H54 (cell line): ENCODE measurements at regions not wholly inside any gene's neighbourhood (a gene's known extent, or its start where the extent isn't known, plus 50 kb on each side); places are given as distances from the start of the nearest gene placed in this dataset.

ENCODE experiments used
- DNase-seq: peaks from one replicate; pipeline ENCODE4 v3.0.0; 2011; ENCODE audit warnings: low spot score, mixed read lengths; ENCODE audit not compliant: insufficient read length
- FAIRE-seq: peaks from 3 replicates; lab custom pipeline; 2011; peaks lifted over from hg19 to GRCh38; lab: Jason Lieb, UNC
- POLR2A ChIP-seq: IDR thresholded peaks from 2 replicates; pipeline ENCODE4 v1.6.1; 2011; ENCODE audit warnings: low read depth, mild to moderate bottlenecking, low read length

- DNase-seq, result no peak
- no peak for TF ChIP-seq POLR2A
Measured at GRCh38 chr22:49025791-49026493, 801.7 kb downstream of the BRD1 start.

DNA sequence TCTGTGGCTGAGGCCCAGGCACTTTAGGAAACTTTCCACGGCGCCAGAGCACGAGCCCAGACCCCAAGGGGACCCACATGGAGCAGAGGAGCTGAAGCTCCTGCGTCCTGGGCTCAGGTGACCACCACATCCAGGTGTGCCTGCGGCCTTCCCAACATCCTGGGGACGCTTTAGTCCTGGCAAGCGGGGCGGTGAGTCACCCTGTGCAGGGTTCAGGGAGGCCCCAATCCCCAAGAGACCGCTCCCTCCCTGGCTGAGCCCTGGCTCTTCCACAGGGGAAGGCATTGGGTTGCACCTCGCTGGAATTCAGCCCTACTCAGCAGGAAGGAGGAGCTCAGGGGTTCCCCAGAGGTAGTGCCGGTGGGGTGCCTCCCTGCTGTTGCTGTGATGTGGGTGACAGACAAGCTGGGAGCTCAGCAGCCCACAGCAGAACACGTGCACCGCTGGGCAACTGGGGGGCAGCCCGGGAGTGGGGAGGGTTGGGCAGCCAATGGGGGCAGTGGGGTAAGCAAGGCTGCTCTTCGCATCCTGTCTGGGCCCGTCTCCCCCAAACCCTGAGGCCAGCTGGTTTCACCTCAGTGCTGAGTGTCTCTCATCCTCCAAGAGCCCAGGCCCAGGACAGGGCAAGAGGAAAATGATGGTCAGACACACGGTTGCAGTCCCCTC is 802.8 kb downstream of the BRD1 start:
- FAIRE-seq (no peak), DNase-seq (no peak)
- TF ChIP-seq POLR2A, result no peak

More at GRCh38 chr22:49025791-49026493, 801.7 kb downstream of the BRD1 start:
- FAIRE-seq, result no peak

DNA sequence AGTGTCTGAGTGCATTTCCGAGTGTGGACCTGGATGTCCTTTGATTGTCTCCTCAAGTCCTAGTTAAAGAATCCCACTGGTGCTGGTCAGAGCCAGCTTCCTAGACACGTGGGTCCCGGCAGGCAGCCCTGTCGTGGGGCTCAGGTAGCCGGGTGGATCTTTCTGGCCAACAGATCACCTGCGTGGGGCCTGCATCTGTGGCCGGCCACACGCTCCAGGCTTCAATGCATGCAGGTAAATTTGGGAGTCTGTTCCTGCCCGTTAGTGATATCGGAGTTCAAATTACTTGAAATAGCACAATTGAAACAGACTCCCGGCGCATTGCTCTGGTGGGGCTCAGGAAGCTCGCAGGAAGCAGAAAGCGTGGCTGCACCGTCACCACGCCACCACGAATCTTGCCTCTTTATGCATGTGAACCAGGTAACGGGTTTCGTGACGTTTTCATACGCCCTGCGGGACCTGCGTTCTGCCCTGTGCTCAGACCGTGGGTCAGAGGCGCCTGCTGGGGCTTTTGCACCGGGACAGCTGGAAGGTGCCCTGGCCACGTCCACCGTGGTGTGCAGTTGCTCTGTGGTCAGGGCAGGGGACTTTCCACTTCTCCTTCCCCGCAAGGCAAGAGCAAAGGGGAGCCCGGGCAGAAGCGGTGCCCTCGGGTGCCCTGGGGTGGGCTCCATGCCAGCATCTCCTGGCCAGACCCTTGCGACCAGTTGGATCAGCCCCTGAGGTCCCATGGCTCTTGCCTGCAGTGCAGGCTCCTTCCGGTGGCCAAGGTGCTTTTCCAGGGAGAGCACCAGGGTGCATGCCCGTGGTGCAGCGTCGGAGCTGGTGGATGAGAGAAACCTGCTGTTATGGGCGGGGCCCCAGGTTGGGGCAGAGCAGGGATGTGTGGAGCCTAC is 803.5 kb downstream of the BRD1 start:
- no peak for DNase-seq

GRCh38 chr22:49023161-49023878 is 804.4 kb downstream of the BRD1 start:
- TF ChIP-seq POLR2A, result no peak
- FAIRE-seq (no peak), DNase-seq (no peak)

More for the DNA sequence above, 803.5 kb downstream of the BRD1 start:
- no peak for FAIRE-seq
- no peak for TF ChIP-seq POLR2A

DNA sequence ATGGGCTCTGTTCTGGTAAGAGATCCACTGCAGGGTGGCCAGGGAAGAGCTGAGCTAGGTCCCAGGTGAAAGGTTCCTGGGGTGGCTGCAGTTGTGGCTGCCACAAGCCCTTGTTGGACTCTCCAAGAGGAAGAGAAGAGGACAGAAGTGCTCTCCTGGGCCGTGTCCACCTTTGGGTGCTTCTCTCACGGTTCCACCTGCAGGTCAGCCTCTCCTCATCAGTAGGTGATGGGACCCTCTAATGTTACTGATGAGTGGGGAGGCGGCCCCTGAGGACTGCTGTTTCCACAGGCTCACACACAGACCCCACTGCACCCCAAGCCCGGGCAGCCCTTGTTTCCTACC is 804.9 kb downstream of the BRD1 start:
- TF ChIP-seq POLR2A, result no peak
- FAIRE-seq, result no peak
- DNase-seq, result no peak

GRCh38 chr22:49021926-49022815 is 805.5 kb downstream of the BRD1 start:
- no peak for FAIRE-seq
- DNase-seq, result no peak
- no peak for TF ChIP-seq POLR2A

DNA sequence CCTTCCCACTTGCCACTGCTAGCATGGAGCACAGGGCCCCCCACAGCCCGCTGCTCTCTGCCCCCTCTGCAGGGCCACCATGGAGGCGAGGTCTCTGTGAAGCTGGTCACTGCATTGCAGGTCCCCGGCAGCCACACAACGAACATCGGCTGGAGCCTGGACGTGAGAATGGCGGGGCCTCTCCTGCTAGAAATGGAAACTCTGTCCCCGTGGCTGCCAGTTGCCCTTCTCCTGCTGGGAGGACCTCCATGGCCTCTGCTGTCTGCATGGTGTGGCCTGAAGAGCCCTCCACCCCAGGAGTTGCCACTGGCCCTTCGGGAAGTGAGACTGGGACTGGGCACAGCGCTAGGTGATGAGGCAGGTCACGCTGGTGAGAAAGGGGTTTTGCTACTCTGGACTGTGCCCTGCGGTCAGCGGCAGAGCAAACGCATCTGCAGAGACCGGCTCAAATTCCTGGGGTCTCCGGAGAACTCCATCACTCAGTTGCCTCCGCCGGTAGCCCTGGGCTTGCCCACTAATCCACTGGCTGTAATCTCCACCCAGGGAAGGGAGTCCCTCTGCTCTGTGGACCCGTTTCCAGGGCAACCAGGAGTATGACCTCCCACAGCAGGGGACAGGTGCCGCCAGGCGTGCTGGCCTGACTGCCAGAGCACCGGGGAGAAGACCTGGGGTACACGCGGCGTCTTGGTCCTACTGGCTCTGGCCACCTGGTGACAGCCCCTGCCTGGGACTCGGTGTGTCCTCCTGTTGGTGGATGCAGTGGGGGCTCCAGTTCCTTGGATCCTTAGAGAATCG is 806.3 kb downstream of the BRD1 start:
- FAIRE-seq (no peak), DNase-seq (no peak)
- no peak for TF ChIP-seq POLR2A

DNA sequence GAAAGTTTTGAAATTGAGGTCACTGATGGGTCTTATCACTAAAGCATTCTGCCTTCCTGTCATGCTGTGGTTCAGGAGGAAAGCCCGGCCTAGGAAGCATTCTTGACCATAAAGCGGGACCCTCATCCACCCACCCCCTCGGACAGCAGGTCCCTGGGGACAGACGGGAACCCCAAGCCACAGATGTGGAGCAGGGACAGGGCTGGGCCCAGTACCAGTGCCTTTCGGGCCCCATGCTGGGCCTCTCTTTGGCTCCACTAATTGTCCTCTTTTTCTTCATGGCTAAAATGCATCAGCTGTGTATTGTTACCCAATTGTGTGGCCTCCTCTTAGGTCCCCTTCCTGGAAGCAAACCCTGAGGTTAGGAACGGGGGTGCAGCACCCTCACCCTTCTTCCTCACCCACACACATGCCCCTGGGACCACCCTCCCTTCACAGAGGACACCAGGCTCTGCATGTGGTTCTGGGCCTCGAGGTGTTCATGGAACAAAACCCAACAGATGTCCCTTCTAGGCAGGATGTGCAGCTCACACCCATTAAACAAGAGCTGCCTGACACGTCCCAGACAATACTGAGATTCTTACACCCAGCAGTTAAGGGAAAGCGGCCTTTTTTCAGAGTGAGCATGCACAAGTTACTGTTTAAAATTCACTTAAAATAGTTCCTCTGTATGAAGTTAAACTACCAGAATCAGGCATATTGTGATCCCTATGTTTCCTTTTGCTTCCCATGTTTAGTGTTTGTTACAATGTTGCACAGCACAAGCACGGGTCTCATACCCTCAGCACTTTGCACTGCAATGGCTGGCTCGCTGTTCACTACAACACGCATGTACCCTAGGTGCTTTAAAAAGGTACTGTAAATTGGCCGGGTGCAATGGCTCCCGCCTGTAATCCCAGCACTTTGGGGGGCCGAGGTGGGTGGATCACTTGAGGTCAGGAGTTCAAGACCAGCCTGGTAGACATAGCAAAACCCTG is 807.6 kb downstream of the BRD1 start:
- no peak for DNase-seq
- no peak for TF ChIP-seq POLR2A
- FAIRE-seq, result no peak

- DNase-seq, result no peak
- no peak for TF ChIP-seq POLR2A
- no peak for FAIRE-seq
Measured at GRCh38 chr22:49018601-49019000, 809.1 kb downstream of the BRD1 start.

DNA sequence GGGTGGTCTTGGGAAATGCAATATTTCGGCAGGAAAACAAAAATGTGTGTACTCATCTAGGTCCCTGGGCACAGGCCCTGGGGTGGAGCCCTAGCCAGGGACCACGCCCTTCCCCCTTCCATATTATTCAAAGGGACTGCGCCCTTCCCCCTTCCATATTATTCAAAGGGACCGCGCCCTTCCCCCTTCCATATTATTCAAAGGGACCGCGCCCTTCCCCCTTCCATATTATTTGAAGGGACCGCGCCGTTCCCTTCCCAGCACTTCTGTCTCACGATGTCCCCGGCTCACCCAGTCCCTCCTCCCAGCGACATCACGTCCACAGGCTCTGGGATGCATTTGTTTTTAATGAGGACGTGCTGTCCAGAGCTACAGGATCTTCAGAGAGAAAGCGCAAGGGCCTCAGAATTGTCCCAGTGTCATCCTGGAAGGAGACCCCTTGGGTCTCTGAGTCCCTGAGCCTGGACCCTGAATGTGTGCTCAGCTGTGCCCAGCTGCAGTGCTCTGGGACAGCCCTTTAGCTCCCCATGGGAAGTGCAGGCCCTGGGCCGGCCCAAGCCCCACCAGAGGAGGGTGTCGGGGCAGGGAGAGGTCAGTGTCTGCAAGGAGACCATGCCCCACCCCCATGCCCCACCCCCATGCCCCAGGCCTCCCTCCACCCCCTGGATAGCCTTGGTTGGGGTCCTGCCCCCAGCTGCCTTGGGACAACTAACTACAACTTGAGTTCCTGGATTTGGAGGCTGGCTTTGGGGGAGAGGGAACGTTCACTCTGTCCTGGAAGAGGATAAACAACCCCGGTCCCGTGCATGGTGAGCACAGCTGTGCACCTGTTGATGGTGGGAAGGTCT is 810.0 kb downstream of the BRD1 start:
- DNase-seq (no peak), FAIRE-seq (no peak)
- TF ChIP-seq POLR2A, result no peak
